Spleen (tissue), 11 donors: ENCODE measurements at regions not wholly inside any gene's neighbourhood (a gene's known extent, or its start where the extent isn't known, plus 50 kb on each side); places are given as distances from the start of the nearest gene placed in this dataset.

Experiments
- DNase-seq: peaks from one replicate; pipeline ENCODE4 v3.0.0-alpha.2; 2020
- H3K27ac ChIP-seq, 8 donors: fragments of 200-600 bp; sonication (generic) in 7 of 8; 1 replicate in 4 of 8; 2 replicates in 4 of 8; pipeline versions ENCODE4 v1.5.0 to v1.8.0; 2016 to 2021; ENCODE audit warnings: inconsistent platforms in 4 of 8, mild to moderate bottlenecking in 4 of 8, moderate library complexity in 1 of 8
- H3K27me3 ChIP-seq, 7 donors: fragments of 200-600 bp; sonication (generic) in 6 of 7; replicated peaks in 1 of 7; 1 replicate in 4 of 7; 2 replicates in 3 of 7; pipeline versions ENCODE4 v1.5.0 to v1.8.0; 2016 to 2021; ENCODE audit warnings: inconsistent platforms in 3 of 7, mild to moderate bottlenecking in 1 of 7
- H3K36me3 ChIP-seq, 6 donors: fragments of 200-600 bp; sonication (generic) in 5 of 6; 1 replicate in 4 of 6; 2 replicates in 2 of 6; pipeline versions ENCODE4 v1.5.0 to v1.8.0; 2016 to 2021; ENCODE audit warnings: inconsistent platforms in 2 of 6
- H3K4me1 ChIP-seq, 6 donors: fragments of 200-600 bp; sonication (generic) in 5 of 6; 1 replicate in 3 of 6; 2 replicates in 3 of 6; pipeline versions ENCODE4 v1.5.0 to v1.8.0; 2016 to 2021; ENCODE audit warnings: inconsistent platforms in 3 of 6
- H3K4me3 ChIP-seq, 8 donors: fragments of 200-600 bp; sonication (generic) in 7 of 8; 1 replicate in 4 of 8; 2 replicates in 4 of 8; pipeline versions ENCODE4 v1.5.0 to v1.8.0; 2016 to 2021; ENCODE audit warnings: inconsistent platforms in 4 of 8, mild to moderate bottlenecking in 4 of 8, moderate library complexity in 2 of 8
- H3K9me3 ChIP-seq, 8 donors: fragments of 200-600 bp; sonication (generic) in 7 of 8; 1 replicate in 4 of 8; 2 replicates in 4 of 8; pipeline versions ENCODE4 v1.5.0 to v1.8.0; 2016 to 2021; ENCODE audit warnings: inconsistent platforms in 4 of 8
- CTCF ChIP-seq, 11 experiments: fragments of 200-600 bp in 7 of 11; fragments of 450-650 bp in 4 of 11; sonication (generic) in 4 of 11; IDR thresholded peaks in 8 of 11; conservative IDR thresholded peaks in 3 of 11; 1 replicate in 7 of 11; 2 replicates in 4 of 11; pipeline versions ENCODE4 v1.4.0 to v1.8.0; 2016 to 2021; ENCODE audit warnings: antibody characterized with exemption in 11 of 11, inconsistent platforms in 4 of 11, mild to moderate bottlenecking in 1 of 11
- POLR2A ChIP-seq, 3 donors: fragments of 450-650 bp; IDR thresholded peaks; one replicate each; pipeline ENCODE4 v1.5.1; 2017; ENCODE audit warnings: antibody characterized with exemption in 3 of 3, mild to moderate bottlenecking in 1 of 3
- POLR2AphosphoS5 ChIP-seq, 3 donors: sonication (generic); formaldehyde crosslinking; IDR thresholded peaks; one replicate each; pipeline ENCODE4 v1.5.1; 2017; ENCODE audit warnings: antibody characterized with exemption in 3 of 3
- WGBS, 5 donors: extraction: QIAGEN DNeasy Blood & Tissue Kit in 3 of 5; methylation state at CpG; one replicate each; pipeline versions ENCODE4 v1.1.5 to v1.1.7; 2013 to 2018; 5-methylcytosine and 5-hydroxymethylcytosine counted together
- intact Hi-C: fragments of 100-400 bp; cut with DNase I; formaldehyde crosslinking; loops from one replicate; pipeline ENCODE4 v1.15.0; 2023; ENCODE audit warnings: low total_unique reads
- donor health status: healthy with polysubstance abuse.
- donor health status: DM: no; HTN: no; CAD: no; lungs with moderate emphysema.
- donor health status: DM: no; HTN: no; CAD: no.
- donor health status: Bipolar disorder and iron deficiency.
- donor health status: healthy.
- donor health status: DM: no; HTN: no; CAD: no.
- donor health status: DM: yes; HTN: yes; CAD: no.

- DNase-seq, result no peak
- TF ChIP-seq CTCF (IDR thresholded peaks at IDR 0.05 in 8 of 11, conservative IDR thresholded peaks at IDR 0.05 in 3 of 11), result no peak
- TF ChIP-seq POLR2A (IDR thresholded peaks at IDR 0.05), result no peak
- no peak for TF ChIP-seq POLR2AphosphoS5 (IDR thresholded peaks at IDR 0.05)
- no peaks in the 10 kb centered on the region for H3K4me1 ChIP-seq
These were observed 319.7 kb upstream of the ARGLU1 start for GRCh38 chr13:106887686-106888085.

GRCh38 chr13:106883976-106884375 lies 316.0 kb upstream of the ARGLU1 start:
- no peak overlapping the region for H3K27ac ChIP-seq
- H3K4me1 ChIP-seq, result no peaks in the 10 kb centered on the region
- no peak for TF ChIP-seq CTCF (IDR thresholded peaks at IDR 0.05 in 8 of 11, conservative IDR thresholded peaks at IDR 0.05 in 3 of 11)
- no peak for TF ChIP-seq POLR2A (IDR thresholded peaks at IDR 0.05)
- TF ChIP-seq POLR2AphosphoS5 (IDR thresholded peaks at IDR 0.05), result no peak
- no peaks in the 10 kb centered on the region for H3K27me3 ChIP-seq
- intact Hi-C loops, result no loop called here
- DNase-seq, result no peak
- peaks cover 0 to 6% (median 3%) of the 10 kb centered on the region in 8 donors for H3K9me3 ChIP-seq
- no peak overlapping the region for H3K4me3 ChIP-seq
- no peaks in the 10 kb centered on the region for H3K36me3 ChIP-seq

More at GRCh38 chr13:106887686-106888085, 319.7 kb upstream of the ARGLU1 start:
- intact Hi-C loops, result no loop called here
- Histone ChIP-seq H3K27ac (no peak overlapping the region), H3K9me3 (peaks cover 0 to 10% (median 5%) of the 10 kb centered on the region in 8 donors), H3K27me3 (no peaks in the 10 kb centered on the region), H3K4me3 (no peak overlapping the region), H3K36me3 (no peaks in the 10 kb centered on the region)
- WGBS, 5 donors, result 62 to 90% (median 77%) methylated on average over 2 of the region's 2 CpGs

- DNase-seq, result no peak
- Histone ChIP-seq H3K27me3 (no peaks in the 10 kb centered on the region), H3K4me3 (no peak overlapping the region), H3K9me3 (no peaks in the 10 kb centered on the region), H3K4me1 (no peaks in the 10 kb centered on the region), H3K27ac (no peak overlapping the region), H3K36me3 (no peaks in the 10 kb centered on the region)
- intact Hi-C loops, result no loop called here
- 74 to 83% (median 80%) methylated on average over 6 of the region's 6 CpGs for WGBS, 5 donors
- no peak for TF ChIP-seq CTCF (IDR thresholded peaks at IDR 0.05 in 8 of 11, conservative IDR thresholded peaks at IDR 0.05 in 3 of 11)
- TF ChIP-seq POLR2AphosphoS5 (IDR thresholded peaks at IDR 0.05), result no peak
- no peak for TF ChIP-seq POLR2A (IDR thresholded peaks at IDR 0.05)
These were observed 314.3 kb upstream of the ARGLU1 start for GRCh38 chr13:106882246-106882645.

GRCh38 chr13:106879806-106880205 lies 311.9 kb upstream of the ARGLU1 start:
- H3K9me3 ChIP-seq, result no peaks in the 10 kb centered on the region
- peaks cover 0 to 4% (median 1%) of the 10 kb centered on the region in 6 donors for H3K4me1 ChIP-seq
- no peaks in the 10 kb centered on the region for H3K36me3 ChIP-seq
- no peak for TF ChIP-seq POLR2AphosphoS5 (IDR thresholded peaks at IDR 0.05)
- no peak for TF ChIP-seq CTCF (IDR thresholded peaks at IDR 0.05 in 8 of 11, conservative IDR thresholded peaks at IDR 0.05 in 3 of 11)
- TF ChIP-seq POLR2A (IDR thresholded peaks at IDR 0.05), result no peak
- H3K27me3 ChIP-seq, result no peaks in the 10 kb centered on the region
- intact Hi-C loops, result no loop called here
- no peak for DNase-seq
- 59 to 75% (median 68%) methylated on average over 3 of the region's 3 CpGs for WGBS, 5 donors
- no peak overlapping the region for H3K4me3 ChIP-seq
- no peak overlapping the region for H3K27ac ChIP-seq
